SK-N-SH (cell line): ENCODE measurements at regions not wholly inside any gene's neighbourhood (a gene's known extent, or its start where the extent isn't known, plus 50 kb on each side); places are given as distances from the start of the nearest gene placed in this dataset.
A peak's percentile ranks its signal among the peaks of the same experiment; 100 is the strongest.

Experiments
- CTCF ChIA-PET: fragments of 300-600, 350-600 bp; formaldehyde crosslinking; extraction: SDS; loops from one replicate; lab custom pipeline; 2021; lab: Yijun Ruan, JAX
- POLR2A ChIA-PET: fragments of 350-600 bp; sonication (Branson Sonifier 250); formaldehyde crosslinking; extraction: SDS; loops from one replicate; lab custom pipeline; 2020; ENCODE audit warnings: antibody characterized with exemption, inconsistent platforms; lab: Yijun Ruan, JAX
- DNase-seq: peaks from one replicate; pipeline ENCODE4 v3.0.0; 2012
- H2AFZ ChIP-seq: fragments of 200-600 bp; sonication (generic); 2 replicates; pipeline ENCODE4 v1.8.1; 2016; ENCODE audit warnings: antibody characterized with exemption, mild to moderate bottlenecking, low read depth
- H3F3A ChIP-seq: fragments of 200-600 bp; sonication (generic); replicated peaks from 2 replicates; pipeline ENCODE3; 2016; ENCODE audit warnings: antibody characterized with exemption, mild to moderate bottlenecking; ENCODE audit not compliant: insufficient read depth
- H3K27ac ChIP-seq, 2 experiments: fragments of 200-500 bp in 1 of 2; fragments of 200-600 bp in 1 of 2; sonication (Bioruptor generic) in 1 of 2; sonication (generic), shearing (Covaris generic) in 1 of 2; 2 replicates each; pipeline versions ENCODE4 v1.5.1 to v1.6.1; 2014 to 2016; ENCODE audit warnings: low read depth in 2 of 2, inconsistent platforms in 1 of 2, low read length in 1 of 2, mild to moderate bottlenecking in 1 of 2, mixed read lengths in 1 of 2
- H3K27me3 ChIP-seq: fragments of 200-600 bp; sonication (generic), shearing (Covaris generic); 2 replicates; pipeline ENCODE4 v1.6.1; 2016; ENCODE audit warnings: mixed run types; ENCODE audit not compliant: insufficient read depth
- H3K36me3 ChIP-seq, 2 experiments: fragments of 200-500 bp in 1 of 2; fragments of 200-600 bp in 1 of 2; sonication (Bioruptor generic) in 1 of 2; sonication (generic) in 1 of 2; replicated peaks in 1 of 2; 2 replicates each; pipeline versions ENCODE3 to v1.5.1; 2014 to 2016; ENCODE audit warnings: low read length in 1 of 2, mild to moderate bottlenecking in 1 of 2; ENCODE audit not compliant: insufficient read depth in 2 of 2, control insufficient read depth in 1 of 2
- H3K4me1 ChIP-seq, 2 experiments: fragments of 200-500 bp in 1 of 2; fragments of 200-600 bp in 1 of 2; sonication (Bioruptor generic) in 1 of 2; sonication (generic), shearing (Covaris generic) in 1 of 2; 2 replicates each; pipeline versions ENCODE4 v1.5.1 to v1.6.1; 2014 to 2016; ENCODE audit warnings: low read depth in 1 of 2, low read length in 1 of 2, mixed run types in 1 of 2; ENCODE audit not compliant: insufficient read depth in 2 of 2, control insufficient read depth in 1 of 2
- H3K4me2 ChIP-seq: fragments of 200-600 bp; sonication (generic), shearing (Covaris generic); 2 replicates; pipeline ENCODE4 v1.6.1; 2017; ENCODE audit warnings: mixed run types
- H3K4me3 ChIP-seq, 2 experiments: fragments of 200-500 bp in 1 of 2; fragments of 200-600 bp in 1 of 2; sonication (Bioruptor generic) in 1 of 2; sonication (generic), shearing (Covaris generic) in 1 of 2; 2 replicates each; pipeline versions ENCODE4 v1.5.1 to v1.8.1; 2014 to 2016; ENCODE audit warnings: low read depth in 2 of 2, inconsistent platforms in 1 of 2, low read length in 1 of 2, mild to moderate bottlenecking in 1 of 2, mixed read lengths in 1 of 2, moderate library complexity in 1 of 2
- H3K79me2 ChIP-seq: fragments of 200-600 bp; sonication (generic); 2 replicates; pipeline ENCODE4 v1.8.1; 2017; ENCODE audit warnings: mild to moderate bottlenecking; ENCODE audit not compliant: insufficient read depth
- H3K9ac ChIP-seq: fragments of 200-600 bp; sonication (generic); 2 replicates; pipeline ENCODE4 v1.6.1; 2017; ENCODE audit warnings: mixed run types
- H3K9me2 ChIP-seq: fragments of 200-600 bp; sonication (generic); 2 replicates; pipeline ENCODE4 v1.6.1; 2017; ENCODE audit warnings: mixed run types
- H3K9me3 ChIP-seq: fragments of 200-600 bp; sonication (generic); 2 replicates; pipeline ENCODE4 v1.6.1; 2017; ENCODE audit warnings: mixed run types, mild to moderate bottlenecking, moderate library complexity
- H4K20me1 ChIP-seq: fragments of 200-600 bp; sonication (generic); 2 replicates; pipeline ENCODE4 v1.6.1; 2017; ENCODE audit warnings: mild to moderate bottlenecking, mixed run types; ENCODE audit not compliant: insufficient read depth
- CHD2 ChIP-seq: fragments of 150-350 bp; IDR thresholded peaks from 2 replicates; pipeline ENCODE4 v1.6.1; 2018; ENCODE audit warnings: low read length; ENCODE audit not compliant: partially characterized antibody
- ELF1 ChIP-seq: IDR thresholded peaks from 2 replicates; pipeline ENCODE4 v1.4.0; 2012
- EP300 ChIP-seq, 2 experiments: IDR thresholded peaks; 2 replicates each; pipeline versions ENCODE4 v1.4.0 to v1.6.1; 2012; ENCODE audit warnings: borderline replicate concordance in 1 of 2, low read depth in 1 of 2, low read length in 1 of 2
- FOSL2 ChIP-seq: IDR thresholded peaks from 2 replicates; pipeline ENCODE4 v1.4.0; 2012; ENCODE audit warnings: low read depth, mild to moderate bottlenecking, moderate library complexity, borderline replicate concordance
- GABPA ChIP-seq: IDR thresholded peaks from 2 replicates; pipeline ENCODE4 v1.4.0; 2012; ENCODE audit warnings: low read depth, mild to moderate bottlenecking
- JUND ChIP-seq: IDR thresholded peaks from 2 replicates; pipeline ENCODE4 v1.4.0; 2012
- MEF2A ChIP-seq: IDR thresholded peaks from 2 replicates; pipeline ENCODE4 v1.4.0; 2012; ENCODE audit warnings: low read depth, borderline replicate concordance
- RAD21 ChIP-seq: IDR thresholded peaks from 2 replicates; pipeline ENCODE4 v1.6.1; 2012; ENCODE audit warnings: mild to moderate bottlenecking, low read length
- RCOR1 ChIP-seq: fragments of 150-350 bp; IDR thresholded peaks from 2 replicates; pipeline ENCODE4 v1.6.1; 2017; ENCODE audit warnings: antibody characterized with exemption, low read length
- RFX5 ChIP-seq: IDR thresholded peaks from 2 replicates; pipeline ENCODE4 v1.6.1; 2012; ENCODE audit warnings: mild to moderate bottlenecking, improper control_type of control experiment, low read length
- TEAD4 ChIP-seq: IDR thresholded peaks from 2 replicates; pipeline ENCODE4 v1.4.0; 2012; ENCODE audit warnings: mild to moderate bottlenecking, borderline replicate concordance; ENCODE audit not compliant: insufficient read depth
- YY1 ChIP-seq: IDR thresholded peaks from 2 replicates; pipeline ENCODE4 v1.4.0; 2012; ENCODE audit warnings: low read depth, mild to moderate bottlenecking
- WGBS: methylation state at CpG from one replicate; pipeline ENCODE4 v1.1.6; 2017; ENCODE audit warnings: low lambda C conversion rate; 5-methylcytosine and 5-hydroxymethylcytosine counted together
- TF ChIP-seq, protein P1 (sequence below): IDR thresholded peaks from 2 replicates; pipeline ENCODE4; 2012
- TF ChIP-seq, protein P2 (sequence below): IDR thresholded peaks from 2 replicates; pipeline ENCODE4 v1.4.0; 2012; ENCODE audit warnings: low read depth, borderline replicate concordance

DNA sequence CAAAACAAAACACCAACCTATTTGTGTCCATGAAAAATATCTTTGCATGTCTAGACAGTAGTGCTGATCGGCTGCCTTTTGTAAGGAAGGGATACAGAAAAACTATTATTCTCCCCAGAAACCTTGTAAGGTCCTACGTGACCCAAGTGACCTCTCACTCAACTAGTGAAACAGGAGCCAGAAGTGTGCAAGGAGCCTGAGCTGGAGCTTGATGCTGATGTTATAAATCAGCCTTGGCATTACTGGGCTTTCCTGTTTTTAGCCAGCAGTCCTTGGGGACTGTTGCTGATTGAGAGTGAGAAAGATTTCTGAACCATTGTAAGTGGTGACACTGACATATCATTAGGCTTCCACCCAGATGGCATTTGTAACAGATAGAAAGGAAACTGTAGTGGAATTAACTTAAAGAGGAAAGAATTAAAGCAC is 100.8 kb upstream of the LIMCH1 start:
- H3K79me2 ChIP-seq: no peaks in the 10 kb centered on the region
- ChIA-PET POLR2A (interaction anchor here (0.9 kb wide), 1 partner anchor 10 kb away, joined by 3 read pairs; no protein-coding TSS in a partner anchor), CTCF (interaction anchor here (0.6 to 1.2 kb wide), 3 partner anchors 31 to 682 kb away, joined by 3 read pairs; no protein-coding TSS in a partner anchor)
- no peak overlapping the region for H3K4me2 ChIP-seq
- no peaks in the 10 kb centered on the region for H3K9me3 ChIP-seq
- no peaks in the 10 kb centered on the region for H3K36me3 ChIP-seq
- H4K20me1 ChIP-seq: no peaks in the 10 kb centered on the region
- no peaks in the 10 kb centered on the region for H3K27me3 ChIP-seq
- no peak overlapping the region for H3K9ac ChIP-seq
- peaks cover 0 to 16% of the 10 kb centered on the region in 2 experiments; a peak in 3 of 4 replicates for H3K4me1 ChIP-seq
- no peaks in the 10 kb centered on the region for H3F3A ChIP-seq
- no peaks in the 10 kb centered on the region for H3K9me2 ChIP-seq
- no peak for DNase-seq
- H3K4me3 ChIP-seq: no peak overlapping the region
- no peak for TF ChIP-seq JUND
- no peak for TF ChIP-seq GABPA
- no peak for TF ChIP-seq RFX5
- TF ChIP-seq FOSL2: no peak
- TF ChIP-seq RAD21: no peak
- TF ChIP-seq MEF2A: no peak
- no peak for TF ChIP-seq CHD2
- TF ChIP-seq YY1: no peak
- TF ChIP-seq, protein P1, sequence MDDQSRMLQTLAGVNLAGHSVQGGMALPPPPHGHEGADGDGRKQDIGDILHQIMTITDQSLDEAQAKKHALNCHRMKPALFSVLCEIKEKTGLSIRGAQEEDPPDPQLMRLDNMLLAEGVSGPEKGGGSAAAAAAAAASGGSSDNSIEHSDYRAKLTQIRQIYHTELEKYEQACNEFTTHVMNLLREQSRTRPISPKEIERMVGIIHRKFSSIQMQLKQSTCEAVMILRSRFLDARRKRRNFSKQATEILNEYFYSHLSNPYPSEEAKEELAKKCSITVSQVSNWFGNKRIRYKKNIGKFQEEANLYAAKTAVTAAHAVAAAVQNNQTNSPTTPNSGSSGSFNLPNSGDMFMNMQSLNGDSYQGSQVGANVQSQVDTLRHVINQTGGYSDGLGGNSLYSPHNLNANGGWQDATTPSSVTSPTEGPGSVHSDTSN: no peak
- TF ChIP-seq ELF1: no peak
- TF ChIP-seq, protein P2, sequence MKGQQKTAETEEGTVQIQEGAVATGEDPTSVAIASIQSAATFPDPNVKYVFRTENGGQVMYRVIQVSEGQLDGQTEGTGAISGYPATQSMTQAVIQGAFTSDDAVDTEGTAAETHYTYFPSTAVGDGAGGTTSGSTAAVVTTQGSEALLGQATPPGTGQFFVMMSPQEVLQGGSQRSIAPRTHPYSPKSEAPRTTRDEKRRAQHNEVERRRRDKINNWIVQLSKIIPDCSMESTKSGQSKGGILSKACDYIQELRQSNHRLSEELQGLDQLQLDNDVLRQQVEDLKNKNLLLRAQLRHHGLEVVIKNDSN: no peak
- H2AFZ ChIP-seq: no peak overlapping the region
- peak overlapping the region in 1 of 2 experiments; percentile 79; a peak in 2 of 4 replicates for H3K27ac ChIP-seq
- WGBS: 41% methylated on average over 2 of the region's 2 CpGs

DNA sequence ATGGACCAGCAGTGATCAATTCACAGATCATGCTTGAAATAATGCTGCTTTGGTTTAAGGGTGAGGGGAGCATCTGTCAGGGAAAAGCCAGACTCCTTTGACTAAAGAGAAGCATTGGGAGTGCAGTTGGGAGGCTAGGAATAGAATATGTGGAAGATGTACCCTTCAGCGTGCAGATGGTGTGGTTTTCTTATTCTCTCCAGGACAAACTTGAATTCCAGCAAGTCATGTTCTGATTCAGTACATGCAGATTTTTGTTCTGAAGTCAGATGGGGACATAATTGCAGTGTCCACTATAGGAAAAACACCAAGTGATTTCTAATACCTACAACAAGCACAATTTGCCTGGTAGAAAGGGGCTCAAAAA is 99.0 kb upstream of the LIMCH1 start:
- Histone ChIP-seq H3F3A (no peaks in the 10 kb centered on the region), H3K4me1 (peaks cover 0 to 27% of the 10 kb centered on the region in 2 experiments; a peak in 2 of 4 replicates), H3K9me2 (no peaks in the 10 kb centered on the region), H3K4me2 (no peak overlapping the region), H2AFZ (no peak overlapping the region), H3K4me3 (no peak overlapping the region), H3K27me3 (no peaks in the 10 kb centered on the region), H3K9me3 (no peaks in the 10 kb centered on the region), H3K36me3 (no peaks in the 10 kb centered on the region), H3K79me2 (no peaks in the 10 kb centered on the region), H3K27ac (no peak overlapping the region), H4K20me1 (no peaks in the 10 kb centered on the region), H3K9ac (no peak overlapping the region)
- ChIA-PET POLR2A (no interaction called here), CTCF (interaction anchor here (1.2 kb wide), 1 partner anchor 11 kb away, joined by 3 read pairs; no protein-coding TSS in a partner anchor)
- DNase-seq: no peak
- WGBS: 60% methylated on average over 1 of the region's 1 CpG
- TF ChIP-seq EP300 (IDR thresholded peaks at IDR 0.05; ENCODE audit: borderline replicate concordance in 1 of 2, low read depth in 1 of 2, low read length in 1 of 2) (no peak), YY1 (no peak), RCOR1 (no peak), TEAD4 (no peak)
